PC-9 (cell line): ENCODE measurements at regions not wholly inside any gene's neighbourhood (a gene's known extent, or its start where the extent isn't known, plus 50 kb on each side); places are given as distances from the start of the nearest gene placed in this dataset.

Experiments
- BruUV-seq: library from RNA; stranded (reverse); fragments of 400-500 nt; replicated peaks from 2 replicates; lab custom pipeline; 2021; lab: Mats Ljungman, UMichigan
- CTCF ChIA-PET: fragments of 300-600 bp; sonication (Branson Sonifier 250); formaldehyde crosslinking; loops from one replicate; lab custom pipeline; 2022; ENCODE audit warnings: antibody characterized with exemption; lab: Charles Lee
- POLR2A ChIA-PET: fragments of 300-600 bp; sonication (Branson Sonifier 250); formaldehyde crosslinking; loops from one replicate; lab custom pipeline; 2022; ENCODE audit warnings: antibody characterized with exemption; ENCODE audit not compliant: unreplicated experiment; lab: Charles Lee
- DNase-seq, 2 experiments: peaks; one replicate each; pipeline versions ENCODE4 v3.0.0 to v3.0.0-alpha.2; 2015 to 2022; ENCODE audit warnings: mixed read lengths in 1 of 2
- H2AFZ ChIP-seq: fragments of 200-600 bp; sonication (generic); 2 replicates; pipeline ENCODE4 v1.8.1; 2017; ENCODE audit warnings: antibody characterized with exemption
- H3F3A ChIP-seq: fragments of 200-600 bp; sonication (generic); 2 replicates; pipeline ENCODE4 v1.8.1; 2017; ENCODE audit warnings: antibody characterized with exemption, mild to moderate bottlenecking, low read depth; ENCODE audit not compliant: insufficient read depth
- H3K27ac ChIP-seq: fragments of 200-600 bp; sonication (generic); 2 replicates; pipeline ENCODE4 v1.6.1; 2016; ENCODE audit warnings: mixed run types
- H3K27me3 ChIP-seq: fragments of 200-600 bp; sonication (generic); 2 replicates; pipeline ENCODE4 v1.6.1; 2016; ENCODE audit warnings: low read depth, mixed run types; ENCODE audit not compliant: insufficient read depth
- H3K36me3 ChIP-seq: fragments of 200-600 bp; sonication (generic); 2 replicates; pipeline ENCODE4 v1.6.1; 2016; ENCODE audit warnings: low read depth, mixed run types
- H3K4me1 ChIP-seq: fragments of 200-600 bp; sonication (generic); replicated peaks from 2 replicates; pipeline ENCODE4 v1.6.1; 2016; ENCODE audit warnings: mixed run types; ENCODE audit not compliant: insufficient read depth
- H3K4me2 ChIP-seq: fragments of 200-600 bp; sonication (generic); 2 replicates; pipeline ENCODE4 v1.6.1; 2017; ENCODE audit warnings: mixed run types
- H3K4me3 ChIP-seq: fragments of 200-600 bp; sonication (generic); 2 replicates; pipeline ENCODE4 v1.6.1; 2016; ENCODE audit warnings: mixed run types
- H3K79me2 ChIP-seq: fragments of 200-600 bp; sonication (generic); 2 replicates; pipeline ENCODE4 v1.6.1; 2017; ENCODE audit warnings: low read depth, mixed run types
- H3K9me2 ChIP-seq: fragments of 200-600 bp; sonication (generic); 2 replicates; pipeline ENCODE4 v1.8.1; 2017; ENCODE audit warnings: mild to moderate bottlenecking; ENCODE audit not compliant: insufficient read depth
- H3K9me3 ChIP-seq: fragments of 200-600 bp; sonication (generic); 2 replicates; pipeline ENCODE4 v1.8.1; 2016; ENCODE audit warnings: low read depth; ENCODE audit not compliant: insufficient read depth
- H4K20me1 ChIP-seq: fragments of 200-600 bp; sonication (generic); 2 replicates; pipeline ENCODE4 v1.8.1; 2017; ENCODE audit not compliant: insufficient read depth
- CTCF ChIP-seq: fragments of 200-600 bp; sonication (generic); conservative IDR thresholded peaks from 2 replicates; pipeline ENCODE4 v1.6.1; 2017; ENCODE audit warnings: mixed run types, antibody characterized with exemption, mild to moderate bottlenecking, moderate library complexity
- EZH2 ChIP-seq: fragments of 200-600 bp; sonication (generic); IDR thresholded peaks from 2 replicates; pipeline ENCODE4 v1.8.0; 2017; ENCODE audit warnings: antibody characterized with exemption, low read depth
- intact Hi-C: fragments of 100-400 bp; cut with micrococcal nuclease; formaldehyde crosslinking; loops from one replicate; pipeline ENCODE4 v1.10.0; 2022; ENCODE audit not compliant: unreplicated experiment

- no peaks in the 10 kb centered on the region for H3K9me2 ChIP-seq
- H3K4me3 ChIP-seq = no peak overlapping the region
- no peaks in the 10 kb centered on the region for H3F3A ChIP-seq
- H3K9me3 ChIP-seq = no peaks in the 10 kb centered on the region
- no peaks in the 10 kb centered on the region for H3K79me2 ChIP-seq
- no peaks in the 10 kb centered on the region for H3K27me3 ChIP-seq
- no peak overlapping the region for H3K27ac ChIP-seq
- DNase-seq = no peak
- H4K20me1 ChIP-seq = no peaks in the 10 kb centered on the region
- H3K4me2 ChIP-seq = no peak overlapping the region
- intact Hi-C loops = no loop called here
- no peak for TF ChIP-seq CTCF
- TF ChIP-seq EZH2 = no peak
- H2AFZ ChIP-seq = no peak overlapping the region
- POLR2A ChIA-PET = no interaction called here
- no peaks in the 10 kb centered on the region for H3K36me3 ChIP-seq
- no peaks in the 10 kb centered on the region for H3K4me1 ChIP-seq
- CTCF ChIA-PET = no interaction called here
- BruUV-seq = no TSS peak
Measured at GRCh38 chr11:79794484-79795393, 353.9 kb upstream of the TENM4 start.

GRCh38 chr11:79794057-79794456, 353.2 kb upstream of the TENM4 start:
- POLR2A ChIA-PET = interaction anchor here (0.7 kb wide), 1 partner anchor 766 kb away, joined by 8 read pairs; no protein-coding TSS in a partner anchor
- no peak for DNase-seq
- H4K20me1 ChIP-seq = no peaks in the 10 kb centered on the region
- H3K27ac ChIP-seq = no peak overlapping the region
- no peaks in the 10 kb centered on the region for H3K36me3 ChIP-seq
- CTCF ChIA-PET = no interaction called here
- no peaks in the 10 kb centered on the region for H3K9me3 ChIP-seq
- no peaks in the 10 kb centered on the region for H3F3A ChIP-seq
- no peaks in the 10 kb centered on the region for H3K9me2 ChIP-seq
- H3K4me1 ChIP-seq = no peaks in the 10 kb centered on the region
- H3K27me3 ChIP-seq = no peaks in the 10 kb centered on the region
- intact Hi-C loops = no loop called here
- H2AFZ ChIP-seq = no peak overlapping the region
- H3K79me2 ChIP-seq = no peaks in the 10 kb centered on the region
- no TSS peak for BruUV-seq
- H3K4me3 ChIP-seq = no peak overlapping the region
- no peak for TF ChIP-seq EZH2
- no peak for TF ChIP-seq CTCF
- H3K4me2 ChIP-seq = no peak overlapping the region

GRCh38 chr11:79786961-79787360, 346.1 kb upstream of the TENM4 start:
- TF ChIP-seq CTCF (no peak), EZH2 (no peak)
- Histone ChIP-seq H3K4me3 (no peak overlapping the region), H3F3A (no peaks in the 10 kb centered on the region), H4K20me1 (no peaks in the 10 kb centered on the region), H3K9me3 (no peaks in the 10 kb centered on the region), H3K36me3 (no peaks in the 10 kb centered on the region), H3K9me2 (no peaks in the 10 kb centered on the region), H3K27ac (no peak overlapping the region), H3K79me2 (no peaks in the 10 kb centered on the region), H3K27me3 (no peaks in the 10 kb centered on the region), H3K4me2 (no peak overlapping the region), H2AFZ (no peak overlapping the region), H3K4me1 (no peaks in the 10 kb centered on the region)
- intact Hi-C loops = no loop called here
- no TSS peak for BruUV-seq
- POLR2A ChIA-PET = no interaction called here
- CTCF ChIA-PET = no interaction called here
- DNase-seq = no peak
